ENCODE measurements at regions not wholly inside any gene's neighbourhood (a gene's known extent, or its start where the extent isn't known, plus 50 kb on each side); places are given as distances from the start of the nearest gene placed in this dataset.

DNA sequence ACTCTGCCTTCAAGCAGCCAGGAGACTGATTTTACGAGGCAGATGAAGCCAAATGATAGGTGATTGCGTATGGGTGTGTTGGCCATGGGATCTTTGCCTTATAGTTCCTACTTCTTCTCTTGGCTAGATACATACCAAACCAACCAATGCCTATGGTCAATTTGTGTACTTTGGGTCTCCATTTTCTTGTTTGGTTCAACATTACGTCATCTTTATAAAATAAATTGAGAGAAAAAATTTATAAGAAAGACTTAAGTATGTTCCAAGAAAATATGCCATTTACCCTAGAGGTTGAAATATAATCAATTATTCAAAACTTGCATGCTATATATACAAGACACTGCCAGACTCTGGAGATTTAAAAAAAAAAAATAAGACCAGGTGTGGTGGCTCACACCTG, 150.9 kb downstream of the SP3 start:
- TF ChIP-seq, protein P1, sequence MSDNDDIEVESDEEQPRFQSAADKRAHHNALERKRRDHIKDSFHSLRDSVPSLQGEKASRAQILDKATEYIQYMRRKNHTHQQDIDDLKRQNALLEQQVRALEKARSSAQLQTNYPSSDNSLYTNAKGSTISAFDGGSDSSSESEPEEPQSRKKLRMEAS (IDR thresholded peaks at IDR 0.05; ENCODE audit: low read depth, low read length) = no peak
- TF ChIP-seq MYC (IDR thresholded peaks at IDR 0.05; ENCODE audit: low read depth, low read length) = no peak
- TF ChIP-seq, protein P2, sequence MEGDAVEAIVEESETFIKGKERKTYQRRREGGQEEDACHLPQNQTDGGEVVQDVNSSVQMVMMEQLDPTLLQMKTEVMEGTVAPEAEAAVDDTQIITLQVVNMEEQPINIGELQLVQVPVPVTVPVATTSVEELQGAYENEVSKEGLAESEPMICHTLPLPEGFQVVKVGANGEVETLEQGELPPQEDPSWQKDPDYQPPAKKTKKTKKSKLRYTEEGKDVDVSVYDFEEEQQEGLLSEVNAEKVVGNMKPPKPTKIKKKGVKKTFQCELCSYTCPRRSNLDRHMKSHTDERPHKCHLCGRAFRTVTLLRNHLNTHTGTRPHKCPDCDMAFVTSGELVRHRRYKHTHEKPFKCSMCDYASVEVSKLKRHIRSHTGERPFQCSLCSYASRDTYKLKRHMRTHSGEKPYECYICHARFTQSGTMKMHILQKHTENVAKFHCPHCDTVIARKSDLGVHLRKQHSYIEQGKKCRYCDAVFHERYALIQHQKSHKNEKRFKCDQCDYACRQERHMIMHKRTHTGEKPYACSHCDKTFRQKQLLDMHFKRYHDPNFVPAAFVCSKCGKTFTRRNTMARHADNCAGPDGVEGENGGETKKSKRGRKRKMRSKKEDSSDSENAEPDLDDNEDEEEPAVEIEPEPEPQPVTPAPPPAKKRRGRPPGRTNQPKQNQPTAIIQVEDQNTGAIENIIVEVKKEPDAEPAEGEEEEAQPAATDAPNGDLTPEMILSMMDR (IDR thresholded peaks at IDR 0.05; ENCODE audit: low read depth, low read length) = no peak

All from NB4 (cell line).